Panc1 (cell line): ENCODE measurements at regions not wholly inside any gene's neighbourhood (a gene's known extent, or its start where the extent isn't known, plus 50 kb on each side); places are given as distances from the start of the nearest gene placed in this dataset.

Source experiments
- ATAC-seq: fragments of 200-7000 bp; cut with Tn5 transposase; 2 replicates; pipeline ENCODE4 v1.9.1; 2020; ENCODE audit warnings: mild to moderate bottlenecking, moderate library complexity
- BruUV-seq: library from RNA; stranded (reverse); fragments of 400-500 nt; replicated peaks from 2 replicates; lab custom pipeline; 2021; lab: Mats Ljungman, UMichigan
- CTCF ChIA-PET: fragments of 300-600 bp; sonication (Branson Sonifier 250); formaldehyde crosslinking; loops from one replicate; lab custom pipeline; 2022; ENCODE audit warnings: antibody characterized with exemption; lab: Charles Lee
- POLR2A ChIA-PET: fragments of 300-600 bp; sonication (Branson Sonifier 250); formaldehyde crosslinking; loops from one replicate; lab custom pipeline; 2022; ENCODE audit warnings: antibody characterized with exemption; lab: Charles Lee
- DNase-seq: peaks from one replicate; pipeline ENCODE4 v3.0.0-alpha.2; 2010; ENCODE audit warnings: low read depth, low spot score
- H3K27ac ChIP-seq: 2 replicates; pipeline ENCODE4 v1.5.1; 2011; ENCODE audit warnings: mild to moderate bottlenecking, low read length, inconsistent platforms
- H3K27me3 ChIP-seq: fragments of 200-500 bp; sonication (Bioruptor generic); 2 replicates; pipeline ENCODE4 v1.6.0; 2014; ENCODE audit warnings: low read length, inconsistent platforms; ENCODE audit not compliant: control insufficient read depth, insufficient read depth
- H3K36me3 ChIP-seq: fragments of 200-500 bp; sonication (Bioruptor generic); 2 replicates; pipeline ENCODE4 v1.5.1; 2014; ENCODE audit warnings: inconsistent platforms, mild to moderate bottlenecking, low read length, moderate library complexity; ENCODE audit not compliant: control insufficient read depth, insufficient read depth
- H3K4me1 ChIP-seq: 2 replicates; pipeline ENCODE4 v1.5.1; 2011; ENCODE audit warnings: inconsistent platforms, mild to moderate bottlenecking, low read length, moderate library complexity; ENCODE audit not compliant: control insufficient read depth, insufficient read depth
- H3K4me3 ChIP-seq, 2 experiments: 2 replicates each; pipeline ENCODE4 v1.5.1; 2011 to 2012; ENCODE audit warnings: low read depth in 2 of 2, low read length in 2 of 2, mild to moderate bottlenecking in 2 of 2, inconsistent platforms in 1 of 2, moderate library complexity in 1 of 2
- H3K9me3 ChIP-seq: fragments of 200-500 bp; sonication (Bioruptor generic); 2 replicates; pipeline ENCODE4 v1.5.1; 2014; ENCODE audit warnings: low read depth, mild to moderate bottlenecking, inconsistent platforms, low read length, moderate library complexity; ENCODE audit not compliant: control insufficient read depth, insufficient read depth
- POLR2AphosphoS5 ChIP-seq: IDR thresholded peaks from 2 replicates; pipeline ENCODE4 v1.6.1; 2012; ENCODE audit warnings: mild to moderate bottlenecking, low read depth, low read length, moderate library complexity
- SIN3A ChIP-seq: IDR thresholded peaks from 2 replicates; pipeline ENCODE4 v1.6.1; 2012; ENCODE audit warnings: low read depth, mild to moderate bottlenecking, low read length, moderate library complexity, borderline replicate concordance; ENCODE audit not compliant: insufficient read depth
- TCF7L2 ChIP-seq: IDR thresholded peaks from 2 replicates; pipeline ENCODE4 v1.6.1; 2011; ENCODE audit warnings: mild to moderate bottlenecking, low read depth, low read length, inconsistent platforms
- in situ Hi-C: cut with HindIII; loops from 2 replicates; pipeline ENCODE4 v1.10.0; 2016; ENCODE audit warnings: low sequenced_read_pairs, low pct_unique_long_range_greater_than_20kb
- intact Hi-C: fragments of 100-400 bp; cut with micrococcal nuclease; formaldehyde crosslinking; loops from one replicate; pipeline ENCODE4 v1.10.0; 2022; ENCODE audit not compliant: unreplicated experiment
- TF ChIP-seq, protein P1 (sequence below): fragments of 450-650 bp; IDR thresholded peaks from 2 replicates; pipeline ENCODE4 v1.5.1; 2017; ENCODE audit warnings: mild to moderate bottlenecking
- TF ChIP-seq, protein P2 (sequence below), 2 experiments: IDR thresholded peaks; 2 replicates each; pipeline ENCODE4 v1.6.1; 2011 to 2012; ENCODE audit warnings: low read depth in 2 of 2, control low read depth in 1 of 2, low read length in 1 of 2, mild to moderate bottlenecking in 1 of 2, moderate library complexity in 1 of 2; ENCODE audit not compliant: insufficient read depth in 1 of 2

DNA sequence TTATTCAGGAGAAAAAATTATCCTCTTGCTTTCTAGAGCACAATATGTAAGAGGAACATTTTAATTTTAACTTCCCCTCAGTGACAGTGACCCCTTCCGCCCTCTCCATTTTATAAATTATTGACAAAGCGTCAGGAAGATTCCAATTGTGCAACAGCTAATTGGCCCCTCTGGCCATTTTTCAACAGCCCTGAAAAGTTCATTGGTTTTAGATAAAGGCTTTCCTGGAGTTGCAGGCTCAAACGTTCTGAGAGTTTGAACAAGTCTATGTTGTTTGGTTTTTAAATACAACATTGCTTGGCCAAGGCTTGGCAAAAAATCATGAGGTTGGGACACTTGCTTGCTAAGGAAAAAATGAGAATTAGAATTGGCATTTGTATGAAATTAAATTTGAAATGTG lies 422.2 kb upstream of the ANKRD30A start:
- BruUV-seq = no TSS peak

DNA sequence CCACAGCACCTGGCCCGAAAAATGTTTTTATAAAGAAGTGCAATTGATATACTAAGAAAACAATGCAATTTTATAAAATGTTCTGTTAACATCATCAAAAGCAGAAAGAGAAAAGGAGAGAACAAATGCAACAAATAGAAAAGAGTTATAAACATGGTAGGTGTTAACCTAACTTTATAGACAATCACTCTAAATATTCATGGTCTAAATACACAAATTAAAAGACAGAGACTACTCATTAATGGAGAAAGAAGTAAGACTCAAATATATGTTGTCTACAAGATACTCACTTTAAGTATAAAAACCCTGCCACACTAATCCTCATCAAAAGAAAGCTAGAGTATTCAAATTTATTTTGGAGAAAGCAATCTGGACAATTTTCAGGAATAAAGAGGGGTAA lies 425.3 kb upstream of the ANKRD30A start:
- H3K4me1 ChIP-seq = no peaks in the 10 kb centered on the region
- no peaks in the 10 kb centered on the region for H3K9me3 ChIP-seq
- ChIA-PET CTCF (no interaction called here), POLR2A (no interaction called here)
- H3K27ac ChIP-seq = no peak overlapping the region
- TF ChIP-seq SIN3A = no peak
- no peak for TF ChIP-seq TCF7L2
- TF ChIP-seq, protein P1, sequence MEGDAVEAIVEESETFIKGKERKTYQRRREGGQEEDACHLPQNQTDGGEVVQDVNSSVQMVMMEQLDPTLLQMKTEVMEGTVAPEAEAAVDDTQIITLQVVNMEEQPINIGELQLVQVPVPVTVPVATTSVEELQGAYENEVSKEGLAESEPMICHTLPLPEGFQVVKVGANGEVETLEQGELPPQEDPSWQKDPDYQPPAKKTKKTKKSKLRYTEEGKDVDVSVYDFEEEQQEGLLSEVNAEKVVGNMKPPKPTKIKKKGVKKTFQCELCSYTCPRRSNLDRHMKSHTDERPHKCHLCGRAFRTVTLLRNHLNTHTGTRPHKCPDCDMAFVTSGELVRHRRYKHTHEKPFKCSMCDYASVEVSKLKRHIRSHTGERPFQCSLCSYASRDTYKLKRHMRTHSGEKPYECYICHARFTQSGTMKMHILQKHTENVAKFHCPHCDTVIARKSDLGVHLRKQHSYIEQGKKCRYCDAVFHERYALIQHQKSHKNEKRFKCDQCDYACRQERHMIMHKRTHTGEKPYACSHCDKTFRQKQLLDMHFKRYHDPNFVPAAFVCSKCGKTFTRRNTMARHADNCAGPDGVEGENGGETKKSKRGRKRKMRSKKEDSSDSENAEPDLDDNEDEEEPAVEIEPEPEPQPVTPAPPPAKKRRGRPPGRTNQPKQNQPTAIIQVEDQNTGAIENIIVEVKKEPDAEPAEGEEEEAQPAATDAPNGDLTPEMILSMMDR = no peak
- TF ChIP-seq, protein P2, sequence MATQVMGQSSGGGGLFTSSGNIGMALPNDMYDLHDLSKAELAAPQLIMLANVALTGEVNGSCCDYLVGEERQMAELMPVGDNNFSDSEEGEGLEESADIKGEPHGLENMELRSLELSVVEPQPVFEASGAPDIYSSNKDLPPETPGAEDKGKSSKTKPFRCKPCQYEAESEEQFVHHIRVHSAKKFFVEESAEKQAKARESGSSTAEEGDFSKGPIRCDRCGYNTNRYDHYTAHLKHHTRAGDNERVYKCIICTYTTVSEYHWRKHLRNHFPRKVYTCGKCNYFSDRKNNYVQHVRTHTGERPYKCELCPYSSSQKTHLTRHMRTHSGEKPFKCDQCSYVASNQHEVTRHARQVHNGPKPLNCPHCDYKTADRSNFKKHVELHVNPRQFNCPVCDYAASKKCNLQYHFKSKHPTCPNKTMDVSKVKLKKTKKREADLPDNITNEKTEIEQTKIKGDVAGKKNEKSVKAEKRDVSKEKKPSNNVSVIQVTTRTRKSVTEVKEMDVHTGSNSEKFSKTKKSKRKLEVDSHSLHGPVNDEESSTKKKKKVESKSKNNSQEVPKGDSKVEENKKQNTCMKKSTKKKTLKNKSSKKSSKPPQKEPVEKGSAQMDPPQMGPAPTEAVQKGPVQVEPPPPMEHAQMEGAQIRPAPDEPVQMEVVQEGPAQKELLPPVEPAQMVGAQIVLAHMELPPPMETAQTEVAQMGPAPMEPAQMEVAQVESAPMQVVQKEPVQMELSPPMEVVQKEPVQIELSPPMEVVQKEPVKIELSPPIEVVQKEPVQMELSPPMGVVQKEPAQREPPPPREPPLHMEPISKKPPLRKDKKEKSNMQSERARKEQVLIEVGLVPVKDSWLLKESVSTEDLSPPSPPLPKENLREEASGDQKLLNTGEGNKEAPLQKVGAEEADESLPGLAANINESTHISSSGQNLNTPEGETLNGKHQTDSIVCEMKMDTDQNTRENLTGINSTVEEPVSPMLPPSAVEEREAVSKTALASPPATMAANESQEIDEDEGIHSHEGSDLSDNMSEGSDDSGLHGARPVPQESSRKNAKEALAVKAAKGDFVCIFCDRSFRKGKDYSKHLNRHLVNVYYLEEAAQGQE (IDR thresholded peaks at IDR 0.05; ENCODE audit: insufficient read depth in 1 of 2, low read depth in 2 of 2, low read length in 1 of 2) = no peak
- no peak for TF ChIP-seq POLR2AphosphoS5
- intact Hi-C loops (no loop called here), in situ Hi-C loops (no loop called here)
- no TSS peak for BruUV-seq
- ATAC-seq (no peak), DNase-seq (no peak)
- H3K36me3 ChIP-seq = no peaks in the 10 kb centered on the region
- H3K4me3 ChIP-seq = no peak overlapping the region
- H3K27me3 ChIP-seq = no peaks in the 10 kb centered on the region

More for the DNA sequence above, 422.2 kb upstream of the ANKRD30A start:
- Histone ChIP-seq H3K9me3 (no peaks in the 10 kb centered on the region), H3K27me3 (no peaks in the 10 kb centered on the region), H3K4me1 (no peaks in the 10 kb centered on the region), H3K27ac (no peak overlapping the region), H3K4me3 (no peak overlapping the region), H3K36me3 (no peaks in the 10 kb centered on the region)
- ATAC-seq = no peak
- in situ Hi-C loops = no loop called here
- CTCF ChIA-PET = no interaction called here
- no peak for DNase-seq
- POLR2A ChIA-PET = no interaction called here
- intact Hi-C loops = no loop called here
- TF ChIP-seq, protein P1 = no peak
- TF ChIP-seq, protein P2 (IDR thresholded peaks at IDR 0.05; ENCODE audit: insufficient read depth in 1 of 2, low read depth in 2 of 2, low read length in 1 of 2) = no peak
- TF ChIP-seq TCF7L2 (no peak), SIN3A (no peak), POLR2AphosphoS5 (no peak)
